Fibroblast of lung (primary cell): ENCODE measurements at regions not wholly inside any gene's neighbourhood (a gene's known extent, or its start where the extent isn't known, plus 50 kb on each side); places are given as distances from the start of the nearest gene placed in this dataset.

ENCODE experiments used
- DNase-seq, 2 donors: peaks; one replicate each; pipeline versions ENCODE4 v3.0.0 to v3.0.0-alpha.2; 2010; ENCODE audit warnings: low read depth in 2 of 2
- H2AFZ ChIP-seq: 2 replicates; pipeline ENCODE4 v1.5.1; 2012; ENCODE audit warnings: low read length, control low read depth, inconsistent platforms
- H3K27ac ChIP-seq: 2 replicates; pipeline ENCODE4 v1.5.1; 2011; ENCODE audit warnings: low read length, control low read depth; ENCODE audit not compliant: insufficient read depth
- H3K27me3 ChIP-seq: 2 replicates; pipeline ENCODE4 v1.5.1; 2011; ENCODE audit warnings: mild to moderate bottlenecking, low read length; ENCODE audit not compliant: control insufficient read depth, insufficient read depth
- H3K36me3 ChIP-seq: 2 replicates; pipeline ENCODE4 v1.5.1; 2011; ENCODE audit warnings: low read length; ENCODE audit not compliant: control insufficient read depth, insufficient read depth
- H3K4me1 ChIP-seq: 2 replicates; pipeline ENCODE4 v1.5.1; 2011; ENCODE audit warnings: low read length; ENCODE audit not compliant: control insufficient read depth, insufficient read depth; ENCODE audit errors: extremely low read depth
- H3K4me2 ChIP-seq: 2 replicates; pipeline ENCODE4 v1.5.1; 2011; ENCODE audit warnings: low read length, control low read depth; ENCODE audit not compliant: insufficient read depth; ENCODE audit errors: extremely low read depth
- H3K4me3 ChIP-seq, 4 experiments: fragments of 200-600 bp in 1 of 4; sonication (generic) in 1 of 4; replicated peaks in 1 of 4; 2 replicates each; pipeline ENCODE4 v1.5.1; 2011 to 2016; ENCODE audit warnings: low read length in 4 of 4, low read depth in 3 of 4, mild to moderate bottlenecking in 3 of 4, control low read depth in 2 of 4, inconsistent platforms in 1 of 4, mixed read lengths in 1 of 4; ENCODE audit not compliant: insufficient read depth in 1 of 4; ENCODE audit errors: control extremely low read depth in 1 of 4
- H3K79me2 ChIP-seq: 2 replicates; pipeline ENCODE4 v1.5.1; 2012; ENCODE audit warnings: mild to moderate bottlenecking, low read length, inconsistent platforms; ENCODE audit not compliant: control insufficient read depth, insufficient read depth
- H3K9ac ChIP-seq: 2 replicates; pipeline ENCODE4 v1.5.1; 2011; ENCODE audit warnings: mild to moderate bottlenecking, low read length, control low read depth; ENCODE audit not compliant: insufficient read depth
- H3K9me3 ChIP-seq: 2 replicates; pipeline ENCODE4 v1.5.1; 2012; ENCODE audit warnings: low read depth, low read length; ENCODE audit not compliant: control insufficient read depth, insufficient read depth
- H4K20me1 ChIP-seq: 2 replicates; pipeline ENCODE4 v1.5.1; 2011; ENCODE audit warnings: low read length; ENCODE audit not compliant: control insufficient read depth, insufficient read depth; ENCODE audit errors: extremely low read depth
- EZH2 ChIP-seq: IDR thresholded peaks from 2 replicates; pipeline ENCODE4 v1.5.1; 2012; ENCODE audit warnings: low read length, control low read depth, mild to moderate bottlenecking; ENCODE audit errors: missing control alignments
- TF ChIP-seq, protein P1 (sequence below), 2 donors: IDR thresholded peaks in 1 of 2; conservative IDR thresholded peaks in 1 of 2; 1 replicate in 1 of 2; 2 replicates in 1 of 2; pipeline ENCODE4 v1.5.1; 2011 to 2012; ENCODE audit warnings: low read length in 2 of 2, control low read depth in 1 of 2, inconsistent platforms in 1 of 2, low read depth in 1 of 2, mild to moderate bottlenecking in 1 of 2

DNA sequence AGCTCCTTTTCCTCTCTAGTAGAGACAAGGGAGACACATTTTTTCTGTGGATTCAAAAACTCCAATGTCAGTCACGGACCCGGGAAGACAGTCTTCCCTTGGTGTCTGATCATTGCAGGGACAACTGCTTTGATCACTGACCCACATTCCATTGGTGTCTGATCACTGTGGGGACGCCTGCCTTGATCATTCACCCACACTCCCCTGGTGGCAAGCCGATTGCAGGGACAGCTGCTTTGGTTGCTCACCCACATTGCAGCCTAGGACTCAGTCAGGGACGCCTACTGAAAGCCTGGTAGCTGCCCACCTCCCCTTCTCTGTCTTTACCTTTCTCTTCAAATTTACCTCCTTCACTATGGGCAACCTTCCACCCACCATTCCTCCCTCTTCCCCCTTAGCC, 206.6 kb upstream of the DUSP10 start:
- Histone ChIP-seq H3K79me2 (no peaks in the 10 kb centered on the region), H3K4me2 (no peak overlapping the region), H3K4me3 (no peak overlapping the region), H3K27me3 (no peaks in the 10 kb centered on the region), H3K4me1 (no peaks in the 10 kb centered on the region), H3K9ac (no peak overlapping the region), H3K36me3 (no peaks in the 10 kb centered on the region), H2AFZ (no peak overlapping the region), H3K27ac (no peak overlapping the region), H4K20me1 (no peaks in the 10 kb centered on the region), H3K9me3 (no peaks in the 10 kb centered on the region)
- no peak for DNase-seq
- TF ChIP-seq, protein P1, sequence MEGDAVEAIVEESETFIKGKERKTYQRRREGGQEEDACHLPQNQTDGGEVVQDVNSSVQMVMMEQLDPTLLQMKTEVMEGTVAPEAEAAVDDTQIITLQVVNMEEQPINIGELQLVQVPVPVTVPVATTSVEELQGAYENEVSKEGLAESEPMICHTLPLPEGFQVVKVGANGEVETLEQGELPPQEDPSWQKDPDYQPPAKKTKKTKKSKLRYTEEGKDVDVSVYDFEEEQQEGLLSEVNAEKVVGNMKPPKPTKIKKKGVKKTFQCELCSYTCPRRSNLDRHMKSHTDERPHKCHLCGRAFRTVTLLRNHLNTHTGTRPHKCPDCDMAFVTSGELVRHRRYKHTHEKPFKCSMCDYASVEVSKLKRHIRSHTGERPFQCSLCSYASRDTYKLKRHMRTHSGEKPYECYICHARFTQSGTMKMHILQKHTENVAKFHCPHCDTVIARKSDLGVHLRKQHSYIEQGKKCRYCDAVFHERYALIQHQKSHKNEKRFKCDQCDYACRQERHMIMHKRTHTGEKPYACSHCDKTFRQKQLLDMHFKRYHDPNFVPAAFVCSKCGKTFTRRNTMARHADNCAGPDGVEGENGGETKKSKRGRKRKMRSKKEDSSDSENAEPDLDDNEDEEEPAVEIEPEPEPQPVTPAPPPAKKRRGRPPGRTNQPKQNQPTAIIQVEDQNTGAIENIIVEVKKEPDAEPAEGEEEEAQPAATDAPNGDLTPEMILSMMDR (conservative IDR thresholded peaks at IDR 0.05 in 1 of 2, IDR thresholded peaks at IDR 0.05 in 1 of 2; ENCODE audit: low read depth in 1 of 2, low read length in 2 of 2), result no peak
- no peak for TF ChIP-seq EZH2

DNA sequence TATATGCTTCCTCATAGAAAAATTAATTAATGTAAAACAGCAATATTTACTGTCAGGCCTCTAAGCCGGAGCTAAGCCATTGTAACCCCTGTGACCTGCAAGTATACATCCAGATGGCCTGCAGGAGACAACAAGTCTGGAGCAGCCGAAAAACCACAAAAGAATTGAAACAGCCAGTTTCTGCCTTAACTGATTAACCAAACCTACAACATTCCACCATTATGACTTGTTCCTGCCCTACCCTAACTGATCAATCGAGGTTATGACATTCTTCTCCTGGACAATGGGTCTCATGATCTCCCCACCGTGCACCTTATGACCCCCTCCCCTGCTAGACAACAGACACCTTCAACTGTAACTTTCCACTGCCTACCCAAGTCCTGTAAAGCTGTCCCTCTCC, 205.8 kb upstream of the DUSP10 start:
- no peaks in the 10 kb centered on the region for H3K79me2 ChIP-seq
- no peak overlapping the region for H3K4me3 ChIP-seq
- H3K36me3 ChIP-seq, result no peaks in the 10 kb centered on the region
- H3K4me2 ChIP-seq, result no peak overlapping the region
- H3K9me3 ChIP-seq, result no peaks in the 10 kb centered on the region
- no peaks in the 10 kb centered on the region for H3K27me3 ChIP-seq
- H3K4me1 ChIP-seq, result no peaks in the 10 kb centered on the region
- no peak overlapping the region for H3K27ac ChIP-seq
- no peaks in the 10 kb centered on the region for H4K20me1 ChIP-seq
- no peak overlapping the region for H3K9ac ChIP-seq
- no peak for DNase-seq
- no peak for TF ChIP-seq EZH2
- TF ChIP-seq, protein P1 (conservative IDR thresholded peaks at IDR 0.05 in 1 of 2, IDR thresholded peaks at IDR 0.05 in 1 of 2; ENCODE audit: low read depth in 1 of 2, low read length in 2 of 2), result no peak
- no peak overlapping the region for H2AFZ ChIP-seq

DNA sequence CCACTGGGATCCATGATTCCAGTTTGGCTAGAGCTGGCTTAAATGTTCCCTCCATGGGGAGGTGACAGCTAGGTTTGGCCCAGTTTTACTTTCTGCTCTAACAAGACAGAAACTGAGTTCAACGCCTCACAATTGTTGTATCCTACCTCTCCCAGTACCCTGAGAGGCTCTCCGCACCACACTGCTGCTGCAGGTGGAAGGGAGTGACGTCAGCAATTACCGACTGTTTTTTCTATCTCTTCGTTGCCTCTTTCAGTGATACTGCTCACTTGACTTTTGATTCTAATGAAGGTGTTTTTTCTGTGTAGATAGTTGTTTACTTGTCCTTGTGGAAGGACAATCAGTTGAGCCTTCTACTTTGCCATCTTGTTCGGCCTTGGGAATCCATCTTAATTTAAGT, 204.9 kb upstream of the DUSP10 start:
- Histone ChIP-seq H4K20me1 (no peaks in the 10 kb centered on the region), H3K9ac (no peak overlapping the region), H3K4me1 (no peaks in the 10 kb centered on the region), H3K27ac (no peak overlapping the region), H3K27me3 (no peaks in the 10 kb centered on the region), H3K4me2 (no peak overlapping the region), H3K4me3 (no peak overlapping the region), H3K79me2 (no peaks in the 10 kb centered on the region), H3K36me3 (no peaks in the 10 kb centered on the region), H2AFZ (no peak overlapping the region), H3K9me3 (no peaks in the 10 kb centered on the region)
- no peak for DNase-seq
- no peak for TF ChIP-seq EZH2
- TF ChIP-seq, protein P1 (conservative IDR thresholded peaks at IDR 0.05 in 1 of 2, IDR thresholded peaks at IDR 0.05 in 1 of 2; ENCODE audit: low read depth in 1 of 2, low read length in 2 of 2), result no peak
